ENCODE measurements at regions not wholly inside any gene's neighbourhood (a gene's known extent, or its start where the extent isn't known, plus 50 kb on each side); places are given as distances from the start of the nearest gene placed in this dataset.
A peak's percentile ranks its signal among the peaks of the same experiment; 100 is the strongest.

DNA sequence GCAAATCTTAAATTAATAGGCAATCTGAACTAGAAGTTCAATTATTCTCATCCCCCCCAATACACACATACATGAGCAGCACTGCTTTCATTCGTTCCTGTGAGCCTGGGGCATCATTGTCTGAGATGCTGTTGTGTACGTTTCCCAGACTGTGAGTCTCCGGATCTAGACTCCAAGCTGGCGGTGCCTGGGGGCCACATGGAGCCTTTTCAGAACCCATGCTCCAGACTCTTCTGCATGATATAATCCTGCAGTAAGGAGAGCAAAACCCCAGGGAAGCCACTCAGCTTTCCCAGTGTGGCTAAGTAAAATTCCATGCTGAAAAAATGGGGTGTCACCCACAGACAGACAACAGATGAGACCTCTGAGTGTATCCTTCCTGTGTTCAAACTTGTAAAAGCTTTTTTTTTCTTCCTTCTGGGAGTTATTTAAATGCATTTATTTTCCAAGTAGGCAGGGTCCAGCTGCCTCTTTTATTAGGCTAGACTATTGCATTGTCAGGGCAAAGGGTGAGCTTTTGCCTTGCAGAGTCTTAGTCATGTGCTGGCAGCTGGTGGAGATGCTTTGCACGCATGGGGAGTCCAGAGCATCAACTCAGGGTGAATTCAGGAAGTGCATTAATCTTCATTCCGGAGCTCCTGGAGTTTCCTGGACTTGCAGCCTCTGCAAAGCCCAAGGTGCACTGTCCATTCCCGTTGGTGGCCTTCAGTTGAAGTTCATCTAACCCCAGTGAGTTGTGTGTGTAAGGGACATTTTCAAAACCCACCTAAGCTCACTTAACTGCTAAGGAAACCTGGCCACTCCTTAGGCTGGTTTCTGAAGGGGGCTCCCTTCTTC is 185.7 kb upstream of the ADO start:
- ATAC-seq = no peak
- Mint-ChIP-seq H3K9me3 (ENCODE audit: insufficient read depth) (no peaks in the 10 kb centered on the region), H3K4me3 (no peak overlapping the region), H3K36me3 (ENCODE audit: low read depth) (no peaks in the 10 kb centered on the region), H3K27ac (no peak overlapping the region), H3K27me3 (ENCODE audit: low read depth) (peaks cover 2% of the 10 kb centered on the region), H3K4me1 (ENCODE audit: low read depth) (peaks cover 33% of the 10 kb centered on the region)
- DNase-seq = no peak
- POLR2A ChIA-PET = interaction anchor here (0.8 to 1.4 kb wide), 2 partner anchors 197 to 237 kb away, joined by 4 to 5 read pairs; partner anchors contain the start of gene EGR2
- CTCF ChIA-PET = interaction anchor here (1.0 to 2.7 kb wide), 5 partner anchors 9 to 199 kb away, joined by 3 to 12 read pairs (median 4); no protein-coding TSS in a partner anchor

DNA sequence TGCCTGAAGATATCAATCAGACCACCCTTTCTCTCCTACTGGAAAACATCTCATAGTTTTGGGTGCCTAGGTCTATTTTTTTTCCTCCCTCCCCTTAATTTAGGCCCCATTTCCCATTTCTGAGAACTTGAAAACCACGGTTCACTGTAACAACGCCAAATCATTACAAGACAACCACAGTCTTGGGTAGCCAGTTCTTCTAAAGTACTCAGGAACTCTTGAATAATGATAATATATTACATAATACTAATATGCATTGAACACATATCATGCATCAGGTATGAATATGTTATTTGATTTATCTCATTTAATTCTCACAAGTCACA is 185.1 kb upstream of the ADO start:
- Mint-ChIP-seq H3K4me1 (ENCODE audit: low read depth) (peaks cover 27% of the 10 kb centered on the region), H3K4me3 (no peak overlapping the region), H3K9me3 (ENCODE audit: insufficient read depth) (no peaks in the 10 kb centered on the region), H3K27ac (no peak overlapping the region), H3K36me3 (ENCODE audit: low read depth) (no peaks in the 10 kb centered on the region), H3K27me3 (ENCODE audit: low read depth) (peaks cover 2% of the 10 kb centered on the region)
- POLR2A ChIA-PET = interaction anchor here (1.1 to 1.4 kb wide), 2 partner anchors 18 to 197 kb away, joined by 3 to 4 read pairs; partner anchors contain the start of gene EGR2
- DNase-seq = no peak
- CTCF ChIA-PET = interaction anchor here (0.8 to 2.7 kb wide), 6 partner anchors 9 to 199 kb away, joined by 3 to 12 read pairs (median 4); no protein-coding TSS in a partner anchor
- no peak for ATAC-seq

DNA sequence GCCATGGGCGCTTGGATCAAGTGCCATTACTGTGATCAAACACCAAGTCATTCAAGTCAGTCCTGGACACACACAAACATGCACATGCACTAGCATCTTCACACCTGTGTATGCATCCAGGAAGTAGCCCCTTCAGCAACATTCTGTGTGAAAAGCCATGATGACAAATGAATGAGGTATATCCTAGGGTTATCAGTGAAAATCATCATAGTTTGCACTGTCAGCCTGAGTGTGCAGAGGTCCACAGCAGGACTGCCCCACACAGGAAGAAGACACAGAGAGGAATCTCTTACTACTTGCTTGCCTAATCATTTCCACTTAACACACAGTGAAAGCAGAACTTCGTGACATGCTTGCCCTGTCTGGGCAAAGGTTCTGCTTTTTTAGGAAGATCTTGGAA is 184.0 kb upstream of the ADO start:
- Mint-ChIP-seq H3K36me3 (ENCODE audit: low read depth) (no peaks in the 10 kb centered on the region), H3K27ac (no peak overlapping the region), H3K4me1 (ENCODE audit: low read depth) (peaks cover 24% of the 10 kb centered on the region), H3K4me3 (no peak overlapping the region), H3K27me3 (ENCODE audit: low read depth) (peaks cover 2% of the 10 kb centered on the region), H3K9me3 (ENCODE audit: insufficient read depth) (no peaks in the 10 kb centered on the region)
- CTCF ChIA-PET = interaction anchor here (0.8 to 2.7 kb wide), 4 partner anchors 9 to 197 kb away, joined by 3 to 12 read pairs (median 4); no protein-coding TSS in a partner anchor
- DNase-seq = no peak
- POLR2A ChIA-PET = interaction anchor here (1.1 to 1.4 kb wide), 2 partner anchors 17 to 195 kb away, joined by 3 to 4 read pairs; partner anchors contain the start of gene EGR2
- ATAC-seq = peak; percentile 37

DNA sequence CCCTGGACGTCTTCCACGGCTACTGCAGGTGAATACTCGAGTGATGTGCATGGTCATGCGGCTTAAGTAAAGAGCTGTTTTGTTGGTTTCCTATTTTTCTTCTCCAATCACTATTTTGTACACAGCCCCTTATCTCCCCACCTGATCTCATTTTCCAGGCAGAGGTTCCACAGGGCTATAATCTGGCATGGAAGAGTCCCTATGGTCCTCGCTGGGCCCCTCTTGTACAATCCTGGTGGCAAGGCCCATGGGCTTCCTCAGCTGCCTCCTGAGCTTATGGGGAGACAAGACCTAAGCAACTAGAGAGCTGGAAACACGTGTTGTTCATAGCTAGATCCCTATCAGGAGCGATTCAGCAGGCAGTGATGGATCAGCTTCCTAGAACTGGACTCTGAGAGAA is 181.3 kb upstream of the ADO start:
- Mint-ChIP-seq H3K9me3 (ENCODE audit: insufficient read depth) (no peaks in the 10 kb centered on the region), H3K4me1 (ENCODE audit: low read depth) (peaks cover 20% of the 10 kb centered on the region), H3K27ac (no peak overlapping the region), H3K4me3 (no peak overlapping the region), H3K27me3 (ENCODE audit: low read depth) (no peaks in the 10 kb centered on the region), H3K36me3 (ENCODE audit: low read depth) (no peaks in the 10 kb centered on the region)
- ChIA-PET CTCF (interaction anchor here (0.9 to 1.7 kb wide), 5 partner anchors 13 to 461 kb away, joined by 3 to 5 read pairs (median 3); no protein-coding TSS in a partner anchor), POLR2A (interaction anchor here (1.3 kb wide), 1 partner anchor 14 kb away, joined by 3 read pairs; no protein-coding TSS in a partner anchor)
- no peak for DNase-seq
- no peak for ATAC-seq

DNA sequence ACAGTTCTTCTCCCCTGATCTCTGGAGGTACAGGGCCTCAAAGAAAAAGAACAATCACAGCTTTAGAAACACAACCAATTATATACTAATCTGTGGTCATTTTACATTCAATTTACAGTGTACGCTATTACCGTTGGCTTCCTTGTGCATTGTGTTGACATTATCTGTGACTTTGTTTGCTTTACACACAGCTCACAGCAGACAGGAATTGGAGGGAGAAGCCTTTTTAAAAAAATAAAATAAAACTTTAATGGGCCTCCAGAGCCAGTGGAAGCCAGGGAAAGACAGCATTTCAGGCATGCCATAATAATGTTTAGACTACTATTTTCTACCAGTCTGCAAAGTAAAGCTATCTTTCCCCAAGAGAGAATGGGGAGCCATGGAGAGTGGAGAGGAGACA is 179.0 kb upstream of the ADO start:
- no peaks in the 10 kb centered on the region for H3K9me3 Mint-ChIP-seq (ENCODE audit: insufficient read depth)
- H3K27me3 Mint-ChIP-seq (ENCODE audit: low read depth) = no peaks in the 10 kb centered on the region
- ChIA-PET CTCF (interaction anchor here (1.3 kb wide), 1 partner anchor 15 kb away, joined by 4 read pairs; no protein-coding TSS in a partner anchor), POLR2A (interaction anchor here (0.6 kb wide), 1 partner anchor 124 kb away, joined by 3 read pairs; no protein-coding TSS in a partner anchor)
- no peak overlapping the region for H3K4me3 Mint-ChIP-seq
- peaks cover 4% of the 10 kb centered on the region for H3K4me1 Mint-ChIP-seq (ENCODE audit: low read depth)
- ATAC-seq (no peak), DNase-seq (no peak)
- no peak overlapping the region for H3K27ac Mint-ChIP-seq
- no peaks in the 10 kb centered on the region for H3K36me3 Mint-ChIP-seq (ENCODE audit: low read depth)

DNA sequence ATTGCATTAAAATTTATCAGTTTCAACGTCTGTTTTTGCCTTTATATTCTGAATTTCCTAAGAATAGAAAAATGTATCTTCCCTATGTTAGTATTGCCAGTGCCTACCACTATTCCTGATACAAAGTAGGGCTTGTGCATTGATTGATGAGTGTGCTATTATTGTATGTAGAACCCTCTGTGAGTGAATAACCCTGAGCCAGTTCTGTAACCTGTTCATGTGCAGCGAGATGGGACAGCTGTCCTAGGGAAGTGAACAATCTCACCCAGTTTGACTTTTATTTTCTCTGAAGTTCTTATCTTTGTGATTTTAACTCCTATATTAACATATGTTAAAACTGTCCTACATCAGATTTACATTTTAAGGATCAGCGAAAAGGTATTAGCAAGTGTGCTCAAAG is 178.4 kb upstream of the ADO start:
- no peak for DNase-seq
- ATAC-seq = no peak
- Mint-ChIP-seq H3K27ac (no peak overlapping the region), H3K27me3 (ENCODE audit: low read depth) (no peaks in the 10 kb centered on the region), H3K4me3 (no peak overlapping the region), H3K36me3 (ENCODE audit: low read depth) (peaks cover 2% of the 10 kb centered on the region), H3K9me3 (ENCODE audit: insufficient read depth) (no peaks in the 10 kb centered on the region), H3K4me1 (ENCODE audit: low read depth) (no peaks in the 10 kb centered on the region)
- ChIA-PET CTCF (no interaction called here), POLR2A (interaction anchor here (0.6 kb wide), 1 partner anchor 123 kb away, joined by 3 read pairs; no protein-coding TSS in a partner anchor)

DNA sequence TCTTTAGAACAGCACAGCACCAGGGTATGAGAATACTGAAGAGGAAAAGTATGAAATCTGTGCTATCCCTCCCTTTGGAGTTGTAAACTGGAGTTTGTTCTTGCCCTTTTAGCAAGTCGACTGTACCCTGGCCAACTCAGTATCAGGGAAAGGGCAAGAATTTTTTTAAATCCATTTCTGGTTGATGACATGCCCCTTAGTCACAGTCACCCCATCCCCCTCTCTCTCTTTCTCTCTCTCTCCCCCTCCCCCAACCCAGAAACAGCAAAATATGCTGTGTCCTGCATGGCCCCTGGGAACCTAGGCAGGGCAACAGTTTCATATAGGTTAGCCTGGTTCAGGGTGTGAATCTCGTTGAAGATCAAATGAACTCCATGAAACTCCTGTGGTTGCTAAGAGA is 177.7 kb upstream of the ADO start:
- H3K9me3 Mint-ChIP-seq (ENCODE audit: insufficient read depth) = no peaks in the 10 kb centered on the region
- H3K27me3 Mint-ChIP-seq (ENCODE audit: low read depth) = no peaks in the 10 kb centered on the region
- H3K4me1 Mint-ChIP-seq (ENCODE audit: low read depth) = peaks cover 6% of the 10 kb centered on the region
- POLR2A ChIA-PET = no interaction called here
- H3K36me3 Mint-ChIP-seq (ENCODE audit: low read depth) = peaks cover 2% of the 10 kb centered on the region
- DNase-seq (peak; percentile 17), ATAC-seq (no peak)
- CTCF ChIA-PET = interaction anchor here (0.7 to 1.1 kb wide), 2 partner anchors 10 to 191 kb away, joined by 3 read pairs; no protein-coding TSS in a partner anchor
- no peak overlapping the region for H3K27ac Mint-ChIP-seq
- H3K4me3 Mint-ChIP-seq = no peak overlapping the region

DNA sequence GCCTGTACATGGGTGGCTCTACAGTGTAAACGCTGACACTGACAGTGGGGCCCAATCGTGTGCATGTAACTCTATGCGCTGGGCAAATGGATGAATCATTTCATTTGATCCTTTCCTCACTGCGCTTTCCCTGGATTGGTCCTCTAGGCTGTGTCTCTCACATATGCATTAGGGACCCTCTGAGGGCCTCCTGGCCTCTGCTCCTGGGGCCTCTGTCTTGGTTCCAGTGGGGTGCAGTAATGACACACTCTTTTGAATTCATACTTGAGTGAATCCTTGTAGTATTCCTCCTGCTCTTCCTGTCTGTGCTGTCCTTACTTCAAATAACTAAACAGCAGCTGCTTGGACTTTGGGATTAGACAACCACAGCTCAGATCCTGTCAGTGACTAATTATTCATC is 176.5 kb upstream of the ADO start:
- H3K4me1 Mint-ChIP-seq (ENCODE audit: low read depth) = peaks cover 16% of the 10 kb centered on the region
- H3K27ac Mint-ChIP-seq = no peak overlapping the region
- H3K36me3 Mint-ChIP-seq (ENCODE audit: low read depth) = peaks cover 2% of the 10 kb centered on the region
- no peaks in the 10 kb centered on the region for H3K9me3 Mint-ChIP-seq (ENCODE audit: insufficient read depth)
- POLR2A ChIA-PET = no interaction called here
- DNase-seq = peak; percentile 15
- no peaks in the 10 kb centered on the region for H3K27me3 Mint-ChIP-seq (ENCODE audit: low read depth)
- CTCF ChIA-PET = interaction anchor here (0.8 to 1.2 kb wide), 2 partner anchors 12 to 108 kb away, joined by 3 read pairs; no protein-coding TSS in a partner anchor
- no peak overlapping the region for H3K4me3 Mint-ChIP-seq
- ATAC-seq = no peak

DNA sequence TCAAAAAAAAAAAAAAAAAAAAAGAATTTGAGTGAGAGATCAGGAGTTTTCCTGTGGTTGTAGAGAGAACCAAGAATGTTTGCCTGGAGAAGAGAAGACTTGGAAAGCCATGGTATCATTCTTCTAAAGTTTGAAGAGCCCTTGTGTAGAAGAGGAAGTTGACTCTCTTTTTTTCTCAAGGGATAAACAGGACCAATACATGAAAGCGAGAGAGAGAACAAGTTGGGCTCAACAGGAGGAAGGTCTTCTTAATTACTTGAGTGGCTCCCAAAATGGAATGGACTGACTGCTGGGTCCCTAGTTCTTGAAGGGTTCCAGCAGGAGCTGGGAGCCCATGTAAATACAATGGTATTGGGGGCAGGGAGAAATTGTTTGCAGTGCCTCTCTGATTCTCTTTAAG is 173.3 kb upstream of the ADO start:
- peak overlapping the region; percentile 28 for H3K27ac Mint-ChIP-seq
- no peak for DNase-seq
- no peaks in the 10 kb centered on the region for H3K27me3 Mint-ChIP-seq (ENCODE audit: low read depth)
- no peak overlapping the region for H3K4me3 Mint-ChIP-seq
- no peaks in the 10 kb centered on the region for H3K9me3 Mint-ChIP-seq (ENCODE audit: insufficient read depth)
- POLR2A ChIA-PET = no interaction called here
- CTCF ChIA-PET = interaction anchor here (1.5 kb wide), 1 partner anchor 50 kb away, joined by 4 read pairs; no protein-coding TSS in a partner anchor
- peaks cover 2% of the 10 kb centered on the region for H3K36me3 Mint-ChIP-seq (ENCODE audit: low read depth)
- H3K4me1 Mint-ChIP-seq (ENCODE audit: low read depth) = peaks cover 28% of the 10 kb centered on the region
- no peak for ATAC-seq

DNA sequence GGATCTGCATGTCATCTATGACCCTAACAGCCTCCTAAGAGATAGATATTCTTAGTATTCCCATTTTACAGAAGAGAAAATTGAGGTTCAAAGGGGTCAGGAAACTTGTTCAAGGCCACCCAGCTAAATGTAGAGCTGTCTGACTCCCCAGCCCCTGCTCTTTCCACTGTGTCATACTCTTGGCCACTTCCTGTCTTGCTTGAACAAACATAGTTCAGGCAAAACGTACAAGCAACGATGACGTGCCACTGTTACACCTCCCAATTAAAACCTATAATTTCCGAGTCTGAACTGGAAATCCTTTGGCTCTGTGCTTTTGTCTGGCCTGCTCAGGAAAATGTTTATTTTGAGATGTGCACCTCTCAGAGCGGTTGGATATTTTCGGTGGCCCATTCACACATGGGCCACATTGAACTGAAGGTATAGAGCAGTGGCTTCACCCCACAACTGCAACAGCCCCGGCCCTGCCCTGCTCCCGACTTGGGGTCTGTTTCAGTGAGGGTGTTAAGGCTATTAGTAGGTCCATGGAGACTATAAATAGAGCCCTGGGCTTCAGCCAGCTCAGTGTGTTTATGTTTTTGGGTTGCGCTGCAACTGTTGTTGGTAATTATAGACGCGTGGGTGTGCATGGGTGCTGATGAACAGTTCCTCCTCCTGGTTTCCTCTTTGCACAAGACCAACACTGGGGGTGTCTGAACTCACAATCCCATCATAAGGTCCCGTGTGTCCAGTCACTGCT is 172.3 kb upstream of the ADO start:
- peaks cover 2% of the 10 kb centered on the region for H3K36me3 Mint-ChIP-seq (ENCODE audit: low read depth)
- peak overlapping the region; percentile 73 for H3K27ac Mint-ChIP-seq
- ChIA-PET CTCF (interaction anchor here (1.0 to 1.5 kb wide), 2 partner anchors 20 to 49 kb away, joined by 3 to 4 read pairs; no protein-coding TSS in a partner anchor), POLR2A (no interaction called here)
- peak; percentile 78 for DNase-seq
- no peak overlapping the region for H3K4me3 Mint-ChIP-seq
- no peaks in the 10 kb centered on the region for H3K27me3 Mint-ChIP-seq (ENCODE audit: low read depth)
- no peaks in the 10 kb centered on the region for H3K9me3 Mint-ChIP-seq (ENCODE audit: insufficient read depth)
- ATAC-seq = peak; percentile 78
- H3K4me1 Mint-ChIP-seq (ENCODE audit: low read depth) = peaks cover 28% of the 10 kb centered on the region

DNA sequence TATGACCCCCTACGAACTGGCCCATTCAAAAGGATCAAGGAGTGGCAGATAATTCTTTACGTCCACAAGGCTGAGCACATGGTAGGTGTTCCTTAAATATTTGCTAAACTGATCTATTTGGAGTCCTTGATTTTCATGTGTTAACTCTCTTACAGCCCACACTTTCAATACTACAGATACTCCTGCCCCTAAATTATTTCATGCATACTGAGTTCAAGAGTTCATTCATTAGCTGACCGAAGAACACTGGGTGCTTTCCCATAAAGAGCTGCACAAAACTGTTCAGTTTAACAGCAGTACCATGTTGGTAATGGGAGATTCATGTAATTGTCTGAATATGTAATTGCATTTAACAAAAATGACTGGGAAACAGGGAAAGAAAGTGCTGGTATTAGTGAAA is 170.5 kb upstream of the ADO start:
- Mint-ChIP-seq H3K27me3 (ENCODE audit: low read depth) (no peaks in the 10 kb centered on the region), H3K4me1 (ENCODE audit: low read depth) (peaks cover 28% of the 10 kb centered on the region), H3K4me3 (no peak overlapping the region), H3K27ac (no peak overlapping the region), H3K36me3 (ENCODE audit: low read depth) (peaks cover 2% of the 10 kb centered on the region), H3K9me3 (ENCODE audit: insufficient read depth) (no peaks in the 10 kb centered on the region)
- ChIA-PET POLR2A (no interaction called here), CTCF (interaction anchor here (1.0 to 6.8 kb wide), 2 partner anchors 12 to 183 kb away, joined by 3 to 82 read pairs; partner anchors contain the start of gene EGR2)
- ATAC-seq (no peak), DNase-seq (no peak)

All from activated CD8-positive, alpha-beta T cell treated with anti-CD3 and anti-CD28 coated beads, Interleukin-2, amount 10 ng/mL, durations not matched to agents 7 days and 5 days (primary cell).